Tibial nerve (tissue), 4 donors: ENCODE measurements at regions not wholly inside any gene's neighbourhood (a gene's known extent, or its start where the extent isn't known, plus 50 kb on each side); places are given as distances from the start of the nearest gene placed in this dataset.

Experiments used
- DNase-seq, 2 donors: peaks; one replicate each; pipeline ENCODE4 v3.0.0-alpha.2; 2019; ENCODE audit warnings: low spot score in 2 of 2
- H3K27ac ChIP-seq, 4 donors: fragments of 200-600 bp; sonication (generic) in 3 of 4; one replicate each; pipeline ENCODE4 v1.5.1; 2017 to 2019; ENCODE audit warnings: mild to moderate bottlenecking in 1 of 4
- H3K27me3 ChIP-seq, 2 donors: fragments of 200-600 bp; sonication (generic) in 1 of 2; one replicate each; pipeline versions ENCODE4 v1.5.1 to v1.6.0; 2017 to 2019
- H3K36me3 ChIP-seq, 3 donors: fragments of 200-600 bp; sonication (generic); one replicate each; pipeline ENCODE4 v1.5.1; 2018 to 2019
- H3K4me1 ChIP-seq, 4 donors: fragments of 200-600 bp; sonication (generic) in 3 of 4; one replicate each; pipeline ENCODE4 v1.5.1; 2017 to 2019
- H3K4me3 ChIP-seq, 4 donors: fragments of 200-600 bp; sonication (generic) in 3 of 4; one replicate each; pipeline ENCODE4 v1.5.1; 2017 to 2019; ENCODE audit warnings: mild to moderate bottlenecking in 1 of 4, moderate library complexity in 1 of 4
- H3K9me3 ChIP-seq, 4 donors: fragments of 200-600 bp; sonication (generic) in 3 of 4; one replicate each; pipeline ENCODE4 v1.5.1; 2017 to 2019
- EP300 ChIP-seq, 2 donors: sonication (generic); formaldehyde crosslinking; IDR thresholded peaks; one replicate each; pipeline ENCODE4 v1.6.1; 2017; ENCODE audit warnings: antibody characterized with exemption in 2 of 2, mild to moderate bottlenecking in 1 of 2
- POLR2A ChIP-seq, 2 donors: fragments of 450-650 bp; IDR thresholded peaks; one replicate each; pipeline ENCODE4 v1.6.1; 2017; ENCODE audit warnings: antibody characterized with exemption in 2 of 2, mild to moderate bottlenecking in 2 of 2, moderate library complexity in 2 of 2
- WGBS, 2 donors: methylation state at CpG; one replicate each; pipeline ENCODE4 v1.1.5; 2018; 5-methylcytosine and 5-hydroxymethylcytosine counted together
- TF ChIP-seq, protein P1 (sequence below), 5 experiments: fragments of 200-600 bp in 3 of 5; fragments of 450-650 bp in 2 of 5; sonication (generic) in 3 of 5; IDR thresholded peaks; one replicate each; pipeline ENCODE4 v1.5.1; 2016 to 2019; ENCODE audit warnings: antibody characterized with exemption in 5 of 5, mild to moderate bottlenecking in 3 of 5, moderate library complexity in 2 of 5

GRCh38 chr20:56761393-56761792 lies 132.3 kb downstream of the TFAP2C start:
- TF ChIP-seq POLR2A (IDR thresholded peaks at IDR 0.05) (no peak), EP300 (IDR thresholded peaks at IDR 0.05) (no peak)
- TF ChIP-seq, protein P1, sequence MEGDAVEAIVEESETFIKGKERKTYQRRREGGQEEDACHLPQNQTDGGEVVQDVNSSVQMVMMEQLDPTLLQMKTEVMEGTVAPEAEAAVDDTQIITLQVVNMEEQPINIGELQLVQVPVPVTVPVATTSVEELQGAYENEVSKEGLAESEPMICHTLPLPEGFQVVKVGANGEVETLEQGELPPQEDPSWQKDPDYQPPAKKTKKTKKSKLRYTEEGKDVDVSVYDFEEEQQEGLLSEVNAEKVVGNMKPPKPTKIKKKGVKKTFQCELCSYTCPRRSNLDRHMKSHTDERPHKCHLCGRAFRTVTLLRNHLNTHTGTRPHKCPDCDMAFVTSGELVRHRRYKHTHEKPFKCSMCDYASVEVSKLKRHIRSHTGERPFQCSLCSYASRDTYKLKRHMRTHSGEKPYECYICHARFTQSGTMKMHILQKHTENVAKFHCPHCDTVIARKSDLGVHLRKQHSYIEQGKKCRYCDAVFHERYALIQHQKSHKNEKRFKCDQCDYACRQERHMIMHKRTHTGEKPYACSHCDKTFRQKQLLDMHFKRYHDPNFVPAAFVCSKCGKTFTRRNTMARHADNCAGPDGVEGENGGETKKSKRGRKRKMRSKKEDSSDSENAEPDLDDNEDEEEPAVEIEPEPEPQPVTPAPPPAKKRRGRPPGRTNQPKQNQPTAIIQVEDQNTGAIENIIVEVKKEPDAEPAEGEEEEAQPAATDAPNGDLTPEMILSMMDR (IDR thresholded peaks at IDR 0.05), result no peak
- no peak for DNase-seq

DNA sequence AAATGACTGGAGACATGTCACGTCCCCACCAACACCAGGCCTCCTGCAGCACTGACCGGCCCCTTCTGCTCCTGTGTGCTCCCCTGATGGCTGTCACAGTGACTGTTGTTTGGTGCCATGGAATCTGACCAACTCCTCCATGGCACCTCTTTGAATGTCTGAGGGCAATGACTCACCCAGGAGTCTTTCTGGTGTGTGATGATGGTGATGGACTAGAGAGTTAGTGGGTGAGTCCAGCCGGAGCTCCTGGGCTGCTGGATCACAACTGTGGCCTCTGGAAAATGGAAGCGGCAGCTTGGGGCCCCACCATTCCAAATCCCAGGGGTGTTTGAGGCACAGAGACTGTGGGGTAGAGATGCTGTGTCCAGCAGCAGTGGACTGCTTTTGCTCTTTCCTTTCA lies 133.3 kb downstream of the TFAP2C start:
- no peaks in the 10 kb centered on the region for H3K27me3 ChIP-seq
- WGBS, 2 donors, result 87 to 88% methylated on average over 4 of the region's 4 CpGs
- DNase-seq, result no peak
- no peaks in the 10 kb centered on the region for H3K36me3 ChIP-seq
- H3K4me1 ChIP-seq, result no peaks in the 10 kb centered on the region
- H3K9me3 ChIP-seq, result no peaks in the 10 kb centered on the region
- no peak overlapping the region for H3K27ac ChIP-seq
- H3K4me3 ChIP-seq, result no peak overlapping the region
- TF ChIP-seq, protein P1 (IDR thresholded peaks at IDR 0.05), result no peak
- TF ChIP-seq POLR2A (IDR thresholded peaks at IDR 0.05) (no peak), EP300 (IDR thresholded peaks at IDR 0.05) (no peak)

More at GRCh38 chr20:56761393-56761792, 132.3 kb downstream of the TFAP2C start:
- no peaks in the 10 kb centered on the region for H3K4me1 ChIP-seq
- no peaks in the 10 kb centered on the region for H3K36me3 ChIP-seq
- H3K27ac ChIP-seq, result no peak overlapping the region
- no peaks in the 10 kb centered on the region for H3K9me3 ChIP-seq
- H3K4me3 ChIP-seq, result no peak overlapping the region
- 91 to 94% methylated on average over 2 of the region's 2 CpGs for WGBS, 2 donors
- H3K27me3 ChIP-seq, result no peaks in the 10 kb centered on the region

DNA sequence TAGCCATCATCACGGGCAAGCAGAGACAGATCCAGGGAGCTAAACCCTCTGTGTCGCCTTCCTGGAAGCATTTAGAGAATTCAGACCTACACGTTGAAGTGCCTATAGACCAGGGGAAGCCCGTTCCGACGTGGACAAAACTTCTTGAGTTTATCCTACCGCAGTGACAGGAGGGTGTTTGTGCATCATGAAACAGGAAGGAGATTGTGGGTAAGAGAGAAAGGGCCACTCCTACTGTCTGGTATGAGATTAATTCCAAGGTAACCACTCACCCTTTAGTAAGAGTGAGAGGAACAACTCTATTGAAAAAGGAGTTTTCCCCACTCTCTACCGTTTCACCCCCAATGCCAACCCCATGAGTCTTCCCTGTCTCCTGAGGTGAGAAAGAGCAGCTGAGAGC lies 133.7 kb downstream of the TFAP2C start:
- Histone ChIP-seq H3K4me3 (no peak overlapping the region), H3K4me1 (no peaks in the 10 kb centered on the region), H3K9me3 (peaks cover 0 to under 1% (median 0%) of the 10 kb centered on the region in 4 donors), H3K36me3 (no peaks in the 10 kb centered on the region), H3K27me3 (no peaks in the 10 kb centered on the region), H3K27ac (no peak overlapping the region)
- DNase-seq, result no peak
- WGBS, 2 donors, result 92 to 97% methylated on average over 8 of the region's 8 CpGs
- TF ChIP-seq POLR2A (IDR thresholded peaks at IDR 0.05) (no peak), EP300 (IDR thresholded peaks at IDR 0.05) (no peak)
- TF ChIP-seq, protein P1 (IDR thresholded peaks at IDR 0.05), result no peak

GRCh38 chr20:56764671-56765070 lies 135.6 kb downstream of the TFAP2C start:
- WGBS, 2 donors, result 80 to 81% methylated on average over 15 of the region's 15 CpGs
- H3K36me3 ChIP-seq, result no peaks in the 10 kb centered on the region
- H3K4me3 ChIP-seq, result no peak overlapping the region
- no peak for TF ChIP-seq EP300 (IDR thresholded peaks at IDR 0.05)
- no peaks in the 10 kb centered on the region for H3K27me3 ChIP-seq
- no peaks in the 10 kb centered on the region for H3K4me1 ChIP-seq
- no peak overlapping the region for H3K27ac ChIP-seq
- H3K9me3 ChIP-seq, result peaks cover 0 to 6% (median 0%) of the 10 kb centered on the region in 4 donors
- DNase-seq, result no peak

- Histone ChIP-seq H3K27ac (no peak overlapping the region), H3K27me3 (no peaks in the 10 kb centered on the region), H3K36me3 (no peaks in the 10 kb centered on the region), H3K4me1 (no peaks in the 10 kb centered on the region), H3K9me3 (peaks cover 0 to 6% (median 0%) of the 10 kb centered on the region in 4 donors), H3K4me3 (no peak overlapping the region)
- WGBS, 2 donors, result 36 to 55% methylated on average over 12 of the region's 12 CpGs
- TF ChIP-seq, protein P1 (IDR thresholded peaks at IDR 0.05), result no peak
- no peak for TF ChIP-seq POLR2A (IDR thresholded peaks at IDR 0.05)
- DNase-seq, result no peak
These were observed 136.3 kb downstream of the TFAP2C start for GRCh38 chr20:56765172-56766073.
